GM10266 (cell line): ENCODE measurements at regions not wholly inside any gene's neighbourhood (a gene's known extent, or its start where the extent isn't known, plus 50 kb on each side); places are given as distances from the start of the nearest gene placed in this dataset.

Experiments
- DNase-seq: peaks from one replicate; pipeline ENCODE4 v3.0.0; 2012; ENCODE audit errors: extremely low spot score
- CTCF ChIP-seq: IDR thresholded peaks from 2 replicates; pipeline ENCODE4 v1.5.1; 2012; ENCODE audit warnings: mild to moderate bottlenecking, low read depth; ENCODE audit not compliant: control insufficient read depth, insufficient read depth; ENCODE audit errors: missing control alignments

DNA sequence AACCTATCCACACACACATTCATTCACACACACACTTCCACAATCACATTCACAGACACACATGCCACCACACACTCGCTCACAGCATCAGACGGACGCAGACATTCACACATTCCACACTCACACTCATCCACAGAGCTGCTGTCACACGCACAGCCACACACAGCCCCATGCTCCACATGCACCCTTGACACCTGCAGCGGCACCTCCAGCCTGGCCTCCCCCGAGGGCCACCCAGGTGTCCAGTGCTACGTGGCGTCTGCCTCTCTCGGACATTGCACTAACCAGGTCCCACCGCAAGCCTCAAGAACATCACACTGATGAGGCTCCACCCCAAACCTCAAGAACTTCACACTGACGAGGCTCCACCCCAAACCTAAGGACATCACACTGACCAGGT is 155.2 kb downstream of the RBFOX3 start:
- DNase-seq: no peak
- no peak for TF ChIP-seq CTCF

DNA sequence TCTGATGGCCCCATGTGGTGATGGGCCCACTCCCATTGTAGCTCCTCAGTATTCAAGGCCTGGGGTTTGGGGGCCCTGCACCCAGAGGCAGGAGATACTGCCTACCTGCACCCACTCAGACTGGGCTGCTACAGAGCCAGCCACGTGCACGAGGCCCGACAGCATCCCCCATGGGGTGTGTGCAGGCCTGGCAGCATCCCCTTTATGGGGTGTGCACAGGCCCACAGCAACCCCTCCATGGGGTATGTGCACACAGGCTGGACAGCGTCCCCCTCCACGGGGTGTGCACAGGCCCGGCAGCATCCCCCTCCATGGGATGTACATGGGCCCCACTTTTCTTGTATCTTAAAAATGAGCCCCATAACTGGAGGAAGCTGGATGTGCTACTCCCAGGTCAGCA is 156.0 kb downstream of the RBFOX3 start:
- TF ChIP-seq CTCF: no peak
- DNase-seq: no peak

DNA sequence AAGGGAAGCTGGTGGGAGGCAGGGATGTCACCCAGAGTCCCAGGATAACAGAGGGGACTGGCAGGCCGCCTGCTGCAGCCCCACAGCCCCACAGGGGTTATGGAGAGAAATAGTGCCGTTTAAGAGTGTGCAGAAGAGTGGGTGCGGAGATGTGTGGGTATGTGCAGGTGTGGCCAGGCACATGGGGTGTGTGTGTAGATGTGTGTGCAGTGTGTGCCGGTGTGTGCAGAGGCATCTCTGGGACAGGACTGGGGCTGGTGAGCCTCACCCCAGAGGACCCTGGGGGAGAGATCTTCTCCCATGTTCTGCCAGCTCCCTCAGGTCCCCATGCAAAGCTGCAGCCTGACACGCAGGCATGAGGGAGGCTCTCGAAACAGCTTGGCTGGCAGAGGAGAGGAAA is 157.4 kb downstream of the RBFOX3 start:
- TF ChIP-seq CTCF: no peak
- no peak for DNase-seq

DNA sequence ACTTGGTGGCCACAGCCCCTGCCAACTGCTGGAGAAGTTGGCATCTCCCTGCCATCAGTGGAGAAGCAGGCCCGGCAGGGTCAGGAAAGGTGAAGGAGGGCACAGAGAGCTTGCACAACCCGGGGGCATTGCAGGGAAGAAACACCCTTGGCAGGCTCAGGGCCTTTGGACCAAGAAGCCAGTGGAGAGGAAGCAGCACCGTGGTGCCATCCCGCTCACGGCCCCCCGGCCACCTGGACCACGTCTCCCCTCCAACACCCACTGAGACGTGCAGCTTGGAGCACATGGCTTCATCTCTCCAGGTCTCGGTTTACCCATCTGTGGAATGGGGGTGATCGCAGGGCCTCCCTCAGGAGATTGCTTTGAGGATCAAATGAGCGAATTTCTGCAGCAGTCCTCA is 158.1 kb downstream of the RBFOX3 start:
- no peak for TF ChIP-seq CTCF
- DNase-seq: no peak

- DNase-seq: no peak
- no peak for TF ChIP-seq CTCF
Observed at GRCh38 chr17:79451167-79451566, 159.7 kb downstream of the RBFOX3 start.

DNA sequence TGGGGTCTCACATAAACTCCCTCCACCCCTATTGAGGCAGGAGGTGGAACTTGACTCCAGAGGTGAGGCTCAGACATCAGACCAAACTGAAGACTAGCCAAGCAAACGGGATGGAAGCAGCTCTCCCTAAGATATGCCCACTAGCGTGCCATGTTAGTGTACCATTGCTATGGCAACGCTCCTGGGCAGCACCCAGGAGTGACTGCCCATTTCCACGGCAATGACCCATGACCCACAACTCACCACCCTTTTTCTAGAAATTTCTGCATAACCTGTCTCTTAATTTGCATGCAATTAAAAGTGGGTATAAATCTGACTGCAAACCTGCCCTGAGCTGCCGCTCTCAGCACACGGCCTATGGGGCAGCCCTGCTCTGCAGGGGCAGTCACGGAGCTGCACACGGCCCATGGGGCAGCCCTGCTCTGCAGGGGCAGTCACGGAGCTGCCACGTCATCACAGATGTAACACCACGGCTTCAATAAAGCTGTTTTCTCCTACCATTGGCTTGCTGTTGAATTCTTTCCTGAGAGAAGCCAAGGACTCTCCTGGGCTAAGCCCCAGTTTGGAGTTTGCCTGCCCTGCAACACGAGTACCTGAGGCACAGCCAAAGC is 164.3 kb downstream of the RBFOX3 start:
- no peak for DNase-seq
- TF ChIP-seq CTCF: no peak

DNA sequence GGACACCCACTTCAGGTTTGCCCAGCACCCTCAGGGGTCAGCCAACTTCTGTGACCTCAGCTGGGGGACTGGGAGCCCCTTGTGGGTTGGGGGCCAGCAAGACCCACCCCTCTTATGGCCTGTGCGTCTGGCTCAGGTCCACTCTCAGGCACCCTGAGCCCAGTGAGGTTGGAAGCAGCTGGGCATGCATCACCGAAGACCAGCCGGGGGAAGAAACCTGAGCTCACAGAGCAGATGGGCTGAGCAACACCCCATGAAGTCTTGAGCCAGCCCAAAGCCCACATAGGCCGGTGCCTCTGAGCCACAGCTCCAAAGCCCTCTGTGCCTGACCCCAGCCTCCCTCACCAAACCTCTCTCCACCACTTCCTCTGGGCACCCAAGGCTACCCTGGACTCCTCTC is 166.7 kb downstream of the RBFOX3 start:
- no peak for TF ChIP-seq CTCF
- no peak for DNase-seq
